ENCODE measurements at regions not wholly inside any gene's neighbourhood (a gene's known extent, or its start where the extent isn't known, plus 50 kb on each side); places are given as distances from the start of the nearest gene placed in this dataset.

DNA sequence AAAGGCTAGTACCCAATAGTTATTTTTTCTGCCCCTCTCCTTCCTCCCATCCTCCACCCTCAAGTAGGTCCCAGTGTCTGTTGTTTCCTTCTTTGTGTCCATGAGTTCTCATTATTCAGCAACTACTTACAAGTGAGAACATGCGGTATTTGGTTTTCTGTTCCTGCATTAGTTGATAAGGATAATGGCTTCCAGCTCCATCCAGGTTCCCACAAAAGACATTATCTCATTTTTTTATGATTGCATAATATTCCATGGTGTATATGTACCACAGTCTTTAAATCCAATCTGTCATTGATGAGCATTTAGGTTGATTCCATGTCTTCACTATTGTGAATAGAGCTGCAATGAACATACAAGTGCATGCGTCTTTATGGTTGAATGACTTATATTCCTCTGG, 128.3 kb upstream of the ANKRD55 start:
- Histone ChIP-seq H3K36me3 (replicated peaks in 1 of 2; ENCODE audit: control insufficient read depth in 1 of 2, insufficient read depth in 2 of 2, low read length in 1 of 2) (no peaks in the 10 kb centered on the region), H3K79me2 (ENCODE audit: insufficient read depth) (no peaks in the 10 kb centered on the region), H3K9me2 (no peaks in the 10 kb centered on the region), H3K4me3 (ENCODE audit: low read depth in 2 of 2, low read length in 1 of 2) (no peak overlapping the region), H3K27ac (ENCODE audit: low read depth in 2 of 2, low read length in 1 of 2) (no peak overlapping the region), H3F3A (replicated peaks; ENCODE audit: insufficient read depth) (no peaks in the 10 kb centered on the region), H3K9me3 (no peaks in the 10 kb centered on the region), H2AFZ (ENCODE audit: low read depth) (no peak overlapping the region), H3K4me2 (no peak overlapping the region), H3K4me1 (ENCODE audit: control insufficient read depth in 1 of 2, insufficient read depth in 2 of 2, low read depth in 1 of 2, low read length in 1 of 2) (no peaks in the 10 kb centered on the region), H4K20me1 (ENCODE audit: insufficient read depth) (no peaks in the 10 kb centered on the region), H3K27me3 (ENCODE audit: insufficient read depth) (no peaks in the 10 kb centered on the region), H3K9ac (no peak overlapping the region)
- DNase-seq: no peak
- POLR2A ChIA-PET: no interaction called here
- WGBS (ENCODE audit: low lambda C conversion rate): 89% methylated on average over 2 of the region's 2 CpGs
- TF ChIP-seq FOXJ3 (CRISPR knock-in tag; IDR thresholded peaks at IDR 0.05) (no peak), TCF12 (IDR thresholded peaks at IDR 0.05) (no peak), MEF2A (IDR thresholded peaks at IDR 0.05; ENCODE audit: borderline replicate concordance, low read depth) (no peak), RCOR1 (IDR thresholded peaks at IDR 0.05; ENCODE audit: low read length) (no peak), MXI1 (IDR thresholded peaks at IDR 0.05; ENCODE audit: low read depth, low read length) (no peak), TAF1 (IDR thresholded peaks at IDR 0.05; ENCODE audit: borderline replicate concordance, low read depth, low read length) (no peak), ELF1 (IDR thresholded peaks at IDR 0.05) (no peak), CHD2 (IDR thresholded peaks at IDR 0.05; ENCODE audit: low read length, partially characterized antibody) (no peak), POLR2AphosphoS5 (IDR thresholded peaks at IDR 0.05; ENCODE audit: low read depth, low read length) (no peak)
- TF ChIP-seq, protein P1, sequence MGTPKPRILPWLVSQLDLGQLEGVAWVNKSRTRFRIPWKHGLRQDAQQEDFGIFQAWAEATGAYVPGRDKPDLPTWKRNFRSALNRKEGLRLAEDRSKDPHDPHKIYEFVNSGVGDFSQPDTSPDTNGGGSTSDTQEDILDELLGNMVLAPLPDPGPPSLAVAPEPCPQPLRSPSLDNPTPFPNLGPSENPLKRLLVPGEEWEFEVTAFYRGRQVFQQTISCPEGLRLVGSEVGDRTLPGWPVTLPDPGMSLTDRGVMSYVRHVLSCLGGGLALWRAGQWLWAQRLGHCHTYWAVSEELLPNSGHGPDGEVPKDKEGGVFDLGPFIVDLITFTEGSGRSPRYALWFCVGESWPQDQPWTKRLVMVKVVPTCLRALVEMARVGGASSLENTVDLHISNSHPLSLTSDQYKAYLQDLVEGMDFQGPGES (IDR thresholded peaks at IDR 0.05; ENCODE audit: low read depth, low read length): no peak
- CTCF ChIA-PET: no interaction called here

GRCh38 chr5:56360816-56361215, 127.7 kb upstream of the ANKRD55 start:
- H3K4me2 ChIP-seq: no peak overlapping the region

More at GRCh38 chr5:56360816-56361215, 127.7 kb upstream of the ANKRD55 start:
- H4K20me1 ChIP-seq (ENCODE audit: insufficient read depth): no peaks in the 10 kb centered on the region
- POLR2A ChIA-PET: no interaction called here
- H3K36me3 ChIP-seq (replicated peaks in 1 of 2; ENCODE audit: control insufficient read depth in 1 of 2, insufficient read depth in 2 of 2, low read length in 1 of 2): no peaks in the 10 kb centered on the region
- CTCF ChIA-PET: no interaction called here
- H3K9me3 ChIP-seq: no peaks in the 10 kb centered on the region
- H3K4me3 ChIP-seq (ENCODE audit: low read depth in 2 of 2, low read length in 1 of 2): no peak overlapping the region
- H3K27me3 ChIP-seq (ENCODE audit: insufficient read depth): no peaks in the 10 kb centered on the region
- no peaks in the 10 kb centered on the region for H3K79me2 ChIP-seq (ENCODE audit: insufficient read depth)
- no peak overlapping the region for H3K27ac ChIP-seq (ENCODE audit: low read depth in 2 of 2, low read length in 1 of 2)
- no peak overlapping the region for H2AFZ ChIP-seq (ENCODE audit: low read depth)
- WGBS (ENCODE audit: low lambda C conversion rate): 83% methylated on average over 6 of the region's 6 CpGs
- H3F3A ChIP-seq (replicated peaks; ENCODE audit: insufficient read depth): no peaks in the 10 kb centered on the region
- TF ChIP-seq, protein P1 (IDR thresholded peaks at IDR 0.05; ENCODE audit: low read depth, low read length): no peak
- no peak for TF ChIP-seq TAF1 (IDR thresholded peaks at IDR 0.05; ENCODE audit: borderline replicate concordance, low read depth, low read length)
- TF ChIP-seq EZH2phosphoT487 (IDR thresholded peaks at IDR 0.05; ENCODE audit: borderline replicate concordance, low read depth): no peak
- no peak for TF ChIP-seq GABPA (IDR thresholded peaks at IDR 0.05; ENCODE audit: low read depth)
- TF ChIP-seq MEF2A (IDR thresholded peaks at IDR 0.05; ENCODE audit: borderline replicate concordance, low read depth): no peak
- TF ChIP-seq MAX (IDR thresholded peaks at IDR 0.05; ENCODE audit: low read depth): no peak
- TF ChIP-seq NRF1 (IDR thresholded peaks at IDR 0.05; ENCODE audit: low read depth, low read length): no peak
- TF ChIP-seq FOXJ3 (CRISPR knock-in tag; IDR thresholded peaks at IDR 0.05): no peak
- TF ChIP-seq CHD2 (IDR thresholded peaks at IDR 0.05; ENCODE audit: low read length, partially characterized antibody): no peak
- no peak for TF ChIP-seq NFIC (IDR thresholded peaks at IDR 0.05; ENCODE audit: borderline replicate concordance)
- no peak for TF ChIP-seq POLR2AphosphoS5 (IDR thresholded peaks at IDR 0.05; ENCODE audit: low read depth, low read length)
- TF ChIP-seq, protein P2, sequence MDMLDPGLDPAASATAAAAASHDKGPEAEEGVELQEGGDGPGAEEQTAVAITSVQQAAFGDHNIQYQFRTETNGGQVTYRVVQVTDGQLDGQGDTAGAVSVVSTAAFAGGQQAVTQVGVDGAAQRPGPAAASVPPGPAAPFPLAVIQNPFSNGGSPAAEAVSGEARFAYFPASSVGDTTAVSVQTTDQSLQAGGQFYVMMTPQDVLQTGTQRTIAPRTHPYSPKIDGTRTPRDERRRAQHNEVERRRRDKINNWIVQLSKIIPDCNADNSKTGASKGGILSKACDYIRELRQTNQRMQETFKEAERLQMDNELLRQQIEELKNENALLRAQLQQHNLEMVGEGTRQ (IDR thresholded peaks at IDR 0.05; ENCODE audit: borderline replicate concordance, low read depth, low read length): no peak
- no peak for DNase-seq
- H3K4me1 ChIP-seq (ENCODE audit: control insufficient read depth in 1 of 2, insufficient read depth in 2 of 2, low read depth in 1 of 2, low read length in 1 of 2): peaks cover 0 to 3% of the 10 kb centered on the region in 2 experiments; a peak in 1 of 4 replicates
- H3K9ac ChIP-seq: no peak overlapping the region
- H3K9me2 ChIP-seq: no peaks in the 10 kb centered on the region
